HepG2 (cell line): ENCODE measurements at regions not wholly inside any gene's neighbourhood (a gene's known extent, or its start where the extent isn't known, plus 50 kb on each side); places are given as distances from the start of the nearest gene placed in this dataset.

ENCODE experiments used
- ATAC-seq: fragments of 200-7000 bp; cut with Tn5 transposase; 3 replicates; pipeline ENCODE4 v1.9.1; 2020; ENCODE audit warnings: mild to moderate bottlenecking, moderate library complexity
- BruUV-seq: library from RNA; stranded (reverse); fragments of 400-500 nt; replicated peaks from 2 replicates; lab custom pipeline; 2021; lab: Mats Ljungman, UMichigan
- CTCF ChIA-PET: fragments of 300-600 bp; formaldehyde crosslinking; extraction: SDS; loops from one replicate; lab custom pipeline; 2021; ENCODE audit warnings: low total read pairs, inconsistent platforms, low intra/inter-chr PET ratio; lab: Yijun Ruan, JAX
- POLR2A ChIA-PET: fragments of 350-600 bp; sonication (Branson Sonifier 250); formaldehyde crosslinking; loops from one replicate; lab custom pipeline; 2020; ENCODE audit warnings: antibody characterized with exemption, inconsistent platforms; lab: Yijun Ruan, JAX
- DNase-seq: peaks from one replicate; pipeline ENCODE4 v3.0.0-alpha.2; 2015; ENCODE audit warnings: low spot score
- FAIRE-seq: peaks from 3 replicates; lab custom pipeline; 2011; peaks lifted over from hg19 to GRCh38; lab: Jason Lieb, UNC
- H2AFZ ChIP-seq: one replicate; pipeline ENCODE4 v1.6.1; 2011; ENCODE audit warnings: low read length, inconsistent platforms
- H3K27ac ChIP-seq: fragments of 300-600 bp; 3 replicates; pipeline ENCODE4 v1.8.0; 2011; ENCODE audit warnings: mixed run types, mild to moderate bottlenecking, mixed read lengths, low read length, inconsistent platforms; ENCODE audit not compliant: insufficient read depth; ENCODE audit errors: extremely low read length
- H3K27me3 ChIP-seq, 2 experiments: fragments of 200-600 bp in 1 of 2; 2 replicates in 1 of 2; 3 replicates in 1 of 2; pipeline versions ENCODE4 v1.6.0 to v1.8.0; 2011; ENCODE audit warnings: low read length in 2 of 2, mild to moderate bottlenecking in 2 of 2, moderate library complexity in 2 of 2, inconsistent platforms in 1 of 2; ENCODE audit not compliant: insufficient read depth in 2 of 2, control insufficient read depth in 1 of 2
- H3K36me3 ChIP-seq, 2 experiments: fragments of 200-600 bp in 1 of 2; replicated peaks in 1 of 2; 2 replicates in 1 of 2; 3 replicates in 1 of 2; pipeline versions ENCODE4 v1.5.1 to v1.8.0; 2011; ENCODE audit warnings: low read length in 2 of 2, inconsistent platforms in 1 of 2; ENCODE audit not compliant: insufficient read depth in 2 of 2, control insufficient read depth in 1 of 2
- H3K4me1 ChIP-seq: 2 replicates; pipeline ENCODE4 v1.5.1; 2012; ENCODE audit warnings: low read length, inconsistent platforms; ENCODE audit not compliant: insufficient read depth
- H3K4me2 ChIP-seq: 2 replicates; pipeline ENCODE4 v1.6.0; 2011; ENCODE audit warnings: low read depth, low read length, inconsistent platforms
- H3K4me3 ChIP-seq, 3 experiments: fragments of 200-600 bp in 1 of 3; sonication (generic), shearing (Covaris generic) in 1 of 3; replicated peaks in 1 of 3; 2 replicates each; pipeline ENCODE4 v1.5.1; 2011 to 2016; ENCODE audit warnings: low read length in 3 of 3, inconsistent platforms in 2 of 3, low read depth in 2 of 3, mild to moderate bottlenecking in 2 of 3, control low read depth in 1 of 3, mixed read lengths in 1 of 3; ENCODE audit not compliant: insufficient read depth in 1 of 3
- H3K79me2 ChIP-seq: one replicate; pipeline ENCODE4 v1.6.1; 2011; ENCODE audit warnings: low read length, inconsistent platforms; ENCODE audit not compliant: insufficient read depth
- H3K9ac ChIP-seq: 2 replicates; pipeline ENCODE4 v1.6.0; 2011; ENCODE audit warnings: mild to moderate bottlenecking, low read depth, low read length, inconsistent platforms; ENCODE audit not compliant: insufficient read depth
- H3K9me3 ChIP-seq: 2 replicates; pipeline ENCODE4 v1.5.1; 2012; ENCODE audit warnings: mild to moderate bottlenecking, low read length
- H4K20me1 ChIP-seq: 2 replicates; pipeline ENCODE4 v1.6.0; 2011; ENCODE audit warnings: inconsistent platforms, mild to moderate bottlenecking, low read length, moderate library complexity; ENCODE audit not compliant: insufficient read depth
- ARNT2 ChIP-seq: sonication (generic); formaldehyde crosslinking; IDR thresholded peaks from 2 replicates; pipeline ENCODE4 v1.8.0; 2022; ENCODE audit warnings: mild to moderate bottlenecking, low read depth, missing genetic modification reagents, moderate library complexity
- BCL3 ChIP-seq: sonication (generic); formaldehyde crosslinking; IDR thresholded peaks from 2 replicates; pipeline ENCODE4 v1.5.1; 2020; ENCODE audit warnings: mild to moderate bottlenecking, missing genetic modification reagents, moderate library complexity
- CHCHD3 ChIP-seq: sonication (generic); formaldehyde crosslinking; IDR thresholded peaks from 2 replicates; pipeline ENCODE4 v1.8.0; 2022; ENCODE audit warnings: mild to moderate bottlenecking, missing genetic modification reagents, moderate library complexity
- HDAC1 ChIP-seq: sonication (generic); formaldehyde crosslinking; IDR thresholded peaks from 2 replicates; pipeline ENCODE4 v1.5.1; 2020; ENCODE audit warnings: mild to moderate bottlenecking, missing genetic modification reagents
- HNF1B ChIP-seq: sonication (generic); formaldehyde crosslinking; IDR thresholded peaks from 2 replicates; pipeline ENCODE4 v1.5.1; 2020; ENCODE audit warnings: mild to moderate bottlenecking, moderate library complexity, missing genetic modification reagents
- NFAT5 ChIP-seq: sonication (generic); formaldehyde crosslinking; IDR thresholded peaks from 2 replicates; pipeline ENCODE4 v1.4.0; 2020; ENCODE audit warnings: missing genetic modification reagents
- REST ChIP-seq, 2 experiments: IDR thresholded peaks; 2 replicates each; pipeline ENCODE4 v1.6.1; 2011 to 2012; ENCODE audit warnings: low read length in 2 of 2, borderline replicate concordance in 1 of 2, low read depth in 1 of 2, mild to moderate bottlenecking in 1 of 2, moderate library complexity in 1 of 2
- SRY ChIP-seq: sonication (generic); formaldehyde crosslinking; IDR thresholded peaks from 2 replicates; pipeline ENCODE4 v1.8.0; 2022; ENCODE audit warnings: mild to moderate bottlenecking, missing genetic modification reagents
- ZNF343 ChIP-seq: sonication (generic); formaldehyde crosslinking; IDR thresholded peaks from 2 replicates; pipeline ENCODE4 v1.4.0; 2020; ENCODE audit warnings: mild to moderate bottlenecking, missing genetic modification reagents
- ZNF547 ChIP-seq: sonication (generic); formaldehyde crosslinking; IDR thresholded peaks from 2 replicates; pipeline ENCODE4 v1.5.1; 2020; ENCODE audit warnings: mild to moderate bottlenecking, missing genetic modification reagents
- WGBS: methylation state at CpG from one replicate; pipeline ENCODE4 v1.1.6; 2017; ENCODE audit warnings: low lambda C conversion rate; 5-methylcytosine and 5-hydroxymethylcytosine counted together
- in situ Hi-C: cut with HindIII; loops from 2 replicates; pipeline ENCODE4 v1.10.0; 2017; ENCODE audit warnings: low pct_unique_long_range_greater_than_20kb; ENCODE audit not compliant: extremely low pct_ligation_motif_present
- intact Hi-C: fragments of 100-400 bp; cut with micrococcal nuclease; formaldehyde crosslinking; loops from one replicate; pipeline ENCODE4 v1.10.0; 2022; ENCODE audit not compliant: unreplicated experiment

- no peaks in the 10 kb centered on the region for H3K79me2 ChIP-seq
- H4K20me1 ChIP-seq: no peaks in the 10 kb centered on the region
- CTCF ChIA-PET: no interaction called here
- in situ Hi-C loops (no loop called here), intact Hi-C loops (no loop called here)
- 0 out of 2 replicates have a peak, but pooled peaks cover 4% of the 10 kb centered on the region for H3K4me1 ChIP-seq
- no peaks in the 10 kb centered on the region for H3K9me3 ChIP-seq
- peak overlapping the region; percentile 29; the same call in 1 of the 2 replicates for H3K9ac ChIP-seq
- no peak for FAIRE-seq
- DNase-seq: no peak
- H3K36me3 ChIP-seq: no peaks in the 10 kb centered on the region
- peak; percentile 72 for ATAC-seq
- POLR2A ChIA-PET: no interaction called here
- WGBS: 4% methylated on average over 25 of the region's 87 CpGs
- H2AFZ ChIP-seq: no peak overlapping the region
- peaks cover 3 to 39% of the 10 kb centered on the region in 2 experiments for H3K27me3 ChIP-seq
- no TSS peak for BruUV-seq
- H3K4me3 ChIP-seq: peak overlapping the region; percentile 30 to 62 (median 53); a peak in 4 of 6 replicates
- peak overlapping the region; percentile 68 for H3K4me2 ChIP-seq
- H3K27ac ChIP-seq: no peak overlapping the region
- TF ChIP-seq ZNF343 (CRISPR knock-in tag) (no peak), HDAC1 (CRISPR knock-in tag) (0 out of 2 replicates have a peak, but pooled peaks have one; percentile 26), HNF1B (CRISPR knock-in tag) (no peak), REST (IDR thresholded peaks at IDR 0.05; ENCODE audit: borderline replicate concordance in 1 of 2, low read depth in 1 of 2, low read length in 2 of 2) (no peak), SRY (no peak), ARNT2 (CRISPR knock-in tag) (0 out of 2 replicates have a peak, but pooled peaks have one; percentile 29), CHCHD3 (CRISPR knock-in tag) (no peak), NFAT5 (CRISPR knock-in tag) (0 out of 2 replicates have a peak, but pooled peaks have one; percentile 37), BCL3 (0 out of 2 replicates have a peak, but pooled peaks have one; percentile 35), ZNF547 (CRISPR knock-in tag) (0 out of 2 replicates have a peak, but pooled peaks have one; percentile 35)
These were observed 105.0 kb downstream of the LEPR start for GRCh38 chr1:65525266-65526048.
